ENCODE measurements at regions not wholly inside any gene's neighbourhood (a gene's known extent, or its start where the extent isn't known, plus 50 kb on each side); places are given as distances from the start of the nearest gene placed in this dataset.

DNA sequence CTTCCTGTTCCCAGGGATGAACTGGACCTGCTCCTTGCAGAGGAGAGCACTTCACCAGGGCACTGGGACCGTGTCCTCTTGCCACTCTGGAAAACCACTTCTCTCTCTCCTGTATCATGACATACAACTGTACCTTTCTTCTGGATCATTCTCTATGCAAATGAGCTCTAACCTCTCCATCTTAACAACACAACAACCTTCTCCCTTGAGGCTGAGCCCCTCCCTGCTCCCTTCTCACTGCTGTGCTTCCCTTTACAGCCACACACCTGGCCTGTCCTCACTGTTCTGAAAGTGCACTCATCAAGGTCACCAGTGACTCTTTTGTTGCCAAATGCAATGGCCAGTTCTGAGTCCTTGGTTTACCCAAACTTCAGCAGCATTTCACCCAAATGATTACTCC, 54.5 kb upstream of the MRPS6 start:
- H3K4me2 ChIP-seq (ENCODE audit: insufficient read depth, insufficient read length, low read length), result no peak overlapping the region
- H3K79me1 ChIP-seq (ENCODE audit: insufficient read depth, low read depth, low read length, poor library complexity, severe bottlenecking), result no peaks in the 10 kb centered on the region
- Mint-ChIP-seq H3K4me1 (peaks cover 6 to 9% of the 10 kb centered on the region in 2 experiments), H3K4me3 (no peak overlapping the region), H3K27me3 (ENCODE audit: low read depth) (peaks cover 2% of the 10 kb centered on the region; the same call in 1 of the 2 replicates), H3K9me3 (peaks cover 6 to 7% of the 10 kb centered on the region in 2 experiments; a peak in 3 of 5 replicates), H3K36me3 (ENCODE audit: insufficient read depth in 1 of 3, low read depth in 3 of 3) (no peaks in the 10 kb centered on the region; a peak in 1 of 7 replicates), H3K27ac (no peak overlapping the region)
- peaks cover 4% of the 10 kb centered on the region; the same call in 1 of the 2 replicates for H3K4me1 ChIP-seq (ENCODE audit: insufficient read depth, low read length)
- no peak overlapping the region for H2AFZ ChIP-seq (ENCODE audit: low read length)
- H2BK12ac ChIP-seq (ENCODE audit: insufficient read length, low read depth, low read length), result no peak overlapping the region
- no peak overlapping the region for H2BK15ac ChIP-seq (ENCODE audit: low read depth, low read length)
- H3K56ac ChIP-seq (ENCODE audit: insufficient read length, low read depth, low read length), result no peak overlapping the region
- no peaks in the 10 kb centered on the region for H3K23me2 ChIP-seq (ENCODE audit: insufficient read length, low read depth, low read length, poor library complexity, severe bottlenecking)
- no peak overlapping the region for H3K14ac ChIP-seq (ENCODE audit: insufficient read depth, low read length)
- DNase-seq, result no peak
- H4K20me1 ChIP-seq (ENCODE audit: control insufficient read depth, insufficient read depth, insufficient read length), result no peaks in the 10 kb centered on the region
- H4K8ac ChIP-seq (replicated peaks; ENCODE audit: insufficient read length, low read depth, low read length), result no peak overlapping the region
- no peak overlapping the region for H2BK120ac ChIP-seq (ENCODE audit: low read depth, low read length, poor library complexity, severe bottlenecking)
- H2BK5ac ChIP-seq (ENCODE audit: insufficient read length, low read length), result no peak overlapping the region
- H3K79me2 ChIP-seq (ENCODE audit: insufficient read depth, low read length), result no peaks in the 10 kb centered on the region
- no peak overlapping the region for H2AK5ac ChIP-seq (ENCODE audit: insufficient read length, low read length)
- TF ChIP-seq, protein P1, sequence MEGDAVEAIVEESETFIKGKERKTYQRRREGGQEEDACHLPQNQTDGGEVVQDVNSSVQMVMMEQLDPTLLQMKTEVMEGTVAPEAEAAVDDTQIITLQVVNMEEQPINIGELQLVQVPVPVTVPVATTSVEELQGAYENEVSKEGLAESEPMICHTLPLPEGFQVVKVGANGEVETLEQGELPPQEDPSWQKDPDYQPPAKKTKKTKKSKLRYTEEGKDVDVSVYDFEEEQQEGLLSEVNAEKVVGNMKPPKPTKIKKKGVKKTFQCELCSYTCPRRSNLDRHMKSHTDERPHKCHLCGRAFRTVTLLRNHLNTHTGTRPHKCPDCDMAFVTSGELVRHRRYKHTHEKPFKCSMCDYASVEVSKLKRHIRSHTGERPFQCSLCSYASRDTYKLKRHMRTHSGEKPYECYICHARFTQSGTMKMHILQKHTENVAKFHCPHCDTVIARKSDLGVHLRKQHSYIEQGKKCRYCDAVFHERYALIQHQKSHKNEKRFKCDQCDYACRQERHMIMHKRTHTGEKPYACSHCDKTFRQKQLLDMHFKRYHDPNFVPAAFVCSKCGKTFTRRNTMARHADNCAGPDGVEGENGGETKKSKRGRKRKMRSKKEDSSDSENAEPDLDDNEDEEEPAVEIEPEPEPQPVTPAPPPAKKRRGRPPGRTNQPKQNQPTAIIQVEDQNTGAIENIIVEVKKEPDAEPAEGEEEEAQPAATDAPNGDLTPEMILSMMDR (conservative IDR thresholded peaks at IDR 0.05), result no peak
- no CpG with 5 or more reads among the region's 1 CpG for WGBS (ENCODE audit: extremely low coverage, insufficient read length, low lambda C conversion rate)
- H3T11ph ChIP-seq (ENCODE audit: low read length), result no peak overlapping the region
- no peak overlapping the region for H2BK20ac ChIP-seq (ENCODE audit: low read depth, low read length, poor library complexity, severe bottlenecking)
- no peak overlapping the region for H3K9ac ChIP-seq (ENCODE audit: extremely low read depth, insufficient read length, low read length)
- no peak overlapping the region for H3K27ac ChIP-seq (ENCODE audit: insufficient read length, low read depth, low read length)
- H4K5ac ChIP-seq (ENCODE audit: insufficient read length, low read depth, low read length), result no peak overlapping the region
- H3K18ac ChIP-seq (ENCODE audit: insufficient read length, low read depth, low read length), result no peak overlapping the region
- H3K27me3 ChIP-seq (ENCODE audit: insufficient read depth, low read length), result no peaks in the 10 kb centered on the region
- H3K23ac ChIP-seq (ENCODE audit: insufficient read length, low read depth, low read length), result no peak overlapping the region
- no peak overlapping the region for H3K4ac ChIP-seq (ENCODE audit: low read depth, low read length)
- H3K9me3 ChIP-seq (ENCODE audit: control insufficient read depth, low read depth, low read length), result no peaks in the 10 kb centered on the region
- no peak overlapping the region for H4K91ac ChIP-seq (ENCODE audit: insufficient read length, low read depth, low read length)
